NCI-H1436 (cell line): ENCODE measurements at regions not wholly inside any gene's neighbourhood (a gene's known extent, or its start where the extent isn't known, plus 50 kb on each side); places are given as distances from the start of the nearest gene placed in this dataset.
A peak's percentile ranks its signal among the peaks of the same experiment; 100 is the strongest.
"Not testable (repeated sequence)": the region's sequence is repeated elsewhere in the genome, so short reads cannot be mapped to it uniquely, and the experiment has no call there.

ENCODE experiments used
- DNase-seq: peaks from one replicate; lab custom pipeline; 2025; lab: John Stamatoyannopoulos, UW

- no peak for DNase-seq
These were observed 171.5 kb downstream of the NUP210 start for GRCh38 chr3:13248640-13249039.

- DNase-seq, result no peak
These were observed 172.4 kb upstream of the IQSEC1 start for GRCh38 chr3:13245615-13245978.

- no peak for DNase-seq
These were observed 170.4 kb upstream of the IQSEC1 start for GRCh38 chr3:13243586-13243985.

GRCh38 chr3:13242364-13242737, 169.1 kb upstream of the IQSEC1 start:
- DNase-seq, result no peak

- no peak for DNase-seq
These were observed 168.6 kb upstream of the IQSEC1 start for GRCh38 chr3:13241621-13242363.

- no peak for DNase-seq
These were observed 167.8 kb upstream of the IQSEC1 start for GRCh38 chr3:13240928-13241618.

- DNase-seq, result no peak
These were observed 166.2 kb upstream of the IQSEC1 start for GRCh38 chr3:13239467-13239760.

GRCh38 chr3:13238687-13239466, 165.6 kb upstream of the IQSEC1 start:
- no peak for DNase-seq

GRCh38 chr3:13237776-13238490, 164.7 kb upstream of the IQSEC1 start:
- no peak for DNase-seq

- DNase-seq, result no peak
These were observed 163.4 kb upstream of the IQSEC1 start for GRCh38 chr3:13236557-13237173.

- DNase-seq, result no peak
These were observed 162.7 kb upstream of the IQSEC1 start for GRCh38 chr3:13235897-13236296.

GRCh38 chr3:13235079-13235478, 161.8 kb upstream of the IQSEC1 start:
- peak; percentile 37 for DNase-seq

- DNase-seq, result no peak
These were observed 161.4 kb upstream of the IQSEC1 start for GRCh38 chr3:13234666-13235065.

- DNase-seq, result no peak
These were observed 160.6 kb upstream of the IQSEC1 start for GRCh38 chr3:13233487-13234485.

- no peak for DNase-seq
These were observed 158.8 kb upstream of the IQSEC1 start for GRCh38 chr3:13231781-13232666.

- DNase-seq, result no peak
These were observed 156.2 kb upstream of the IQSEC1 start for GRCh38 chr3:13229273-13229949.

GRCh38 chr3:13228584-13228983, 155.4 kb upstream of the IQSEC1 start:
- no peak for DNase-seq

GRCh38 chr3:13228169-13228568, 154.9 kb upstream of the IQSEC1 start:
- not testable (repeated sequence) for DNase-seq
